Lower lobe of right lung (tissue), 2 donors: ENCODE measurements at regions not wholly inside any gene's neighbourhood (a gene's known extent, or its start where the extent isn't known, plus 50 kb on each side); places are given as distances from the start of the nearest gene placed in this dataset.

ENCODE experiments used
- ATAC-seq, 2 donors: fragments of 200-7000 bp; cut with Tn5 transposase; one replicate each; pipeline ENCODE4 v1.9.1; 2020 to 2022; ENCODE audit warnings: mild to moderate bottlenecking in 2 of 2, moderate library complexity in 2 of 2
- DNase-seq: peaks from one replicate; pipeline ENCODE4 v3.0.0-alpha.2; 2020
- H3K27ac ChIP-seq: fragments of 200-600 bp; one replicate; pipeline ENCODE4 v1.8.0; 2022
- H3K27me3 ChIP-seq: fragments of 200-600 bp; one replicate; pipeline ENCODE4 v1.8.0; 2022; ENCODE audit warnings: low read depth
- H3K36me3 ChIP-seq: fragments of 200-600 bp; one replicate; pipeline ENCODE4 v1.8.0; 2022; ENCODE audit warnings: mild to moderate bottlenecking
- H3K4me1 ChIP-seq: fragments of 200-600 bp; one replicate; pipeline ENCODE4 v1.8.0; 2022
- H3K4me3 ChIP-seq: fragments of 200-600 bp; one replicate; pipeline ENCODE4 v1.8.0; 2022; ENCODE audit warnings: mild to moderate bottlenecking
- H3K9me3 ChIP-seq: fragments of 200-600 bp; one replicate; pipeline ENCODE4 v1.8.0; 2022
- CTCF ChIP-seq: fragments of 200-600 bp; IDR thresholded peaks from one replicate; pipeline ENCODE4 v1.8.0; 2022; ENCODE audit warnings: antibody characterized with exemption, mild to moderate bottlenecking
- intact Hi-C: fragments of 100-400 bp; cut with DNase I; formaldehyde crosslinking; loops from one replicate; pipeline ENCODE4 v1.11.0; 2022
- donor health status: DM: no; HTN: yes; CAD: no; lungs with severe emphysema.

DNA sequence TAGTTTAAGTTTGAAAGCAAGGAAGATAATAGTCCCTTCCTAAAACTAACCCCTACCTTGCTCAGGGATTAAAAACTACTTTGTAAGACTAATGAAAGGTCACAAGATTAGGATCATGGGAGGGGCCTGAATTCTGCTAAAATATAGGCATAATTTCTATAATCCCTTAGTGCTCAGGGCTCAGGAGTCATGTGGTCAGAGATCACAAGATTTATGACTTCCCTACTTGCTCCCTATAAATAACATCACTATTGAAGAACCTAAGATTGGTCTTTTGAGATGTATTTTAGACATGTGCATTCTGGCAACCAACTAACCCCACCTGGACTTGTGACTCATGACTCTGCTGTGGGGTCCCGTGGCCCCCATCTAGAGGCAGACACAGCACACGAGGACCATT lies 81.1 kb downstream of the STMND1 start:
- ATAC-seq (no peak), DNase-seq (no peak)
- Histone ChIP-seq H3K27ac (no peak overlapping the region), H3K4me3 (no peak overlapping the region), H3K27me3 (no peaks in the 10 kb centered on the region), H3K9me3 (no peaks in the 10 kb centered on the region), H3K36me3 (no peaks in the 10 kb centered on the region), H3K4me1 (no peaks in the 10 kb centered on the region)
- intact Hi-C loops: no loop called here
- no peak for TF ChIP-seq CTCF

GRCh38 chr6:17186925-17187324 lies 85.1 kb downstream of the STMND1 start:
- Histone ChIP-seq H3K4me1 (no peaks in the 10 kb centered on the region), H3K36me3 (no peaks in the 10 kb centered on the region), H3K4me3 (no peak overlapping the region), H3K9me3 (no peaks in the 10 kb centered on the region), H3K27ac (no peak overlapping the region), H3K27me3 (no peaks in the 10 kb centered on the region)
- ATAC-seq (no peak), DNase-seq (no peak)
- intact Hi-C loops: no loop called here
- TF ChIP-seq CTCF: no peak

- Histone ChIP-seq H3K4me3 (no peak overlapping the region), H3K4me1 (no peaks in the 10 kb centered on the region), H3K36me3 (no peaks in the 10 kb centered on the region), H3K9me3 (no peaks in the 10 kb centered on the region), H3K27me3 (no peaks in the 10 kb centered on the region), H3K27ac (no peak overlapping the region)
- no peak for TF ChIP-seq CTCF
- DNase-seq: no peak
- ATAC-seq: no peak
- intact Hi-C loops: no loop called here
Measured at GRCh38 chr6:17193106-17193775, 87.9 kb upstream of the RBM24 start.

- H3K27ac ChIP-seq: no peak overlapping the region
- no peaks in the 10 kb centered on the region for H3K9me3 ChIP-seq
- TF ChIP-seq CTCF: no peak
- H3K4me3 ChIP-seq: no peak overlapping the region
- peaks cover 4% of the 10 kb centered on the region for H3K27me3 ChIP-seq
- no peaks in the 10 kb centered on the region for H3K4me1 ChIP-seq
- no peak for DNase-seq
- ATAC-seq: no peak
- H3K36me3 ChIP-seq: no peaks in the 10 kb centered on the region
- intact Hi-C loops: no loop called here
Measured at GRCh38 chr6:17197607-17198006, 83.6 kb upstream of the RBM24 start.

DNA sequence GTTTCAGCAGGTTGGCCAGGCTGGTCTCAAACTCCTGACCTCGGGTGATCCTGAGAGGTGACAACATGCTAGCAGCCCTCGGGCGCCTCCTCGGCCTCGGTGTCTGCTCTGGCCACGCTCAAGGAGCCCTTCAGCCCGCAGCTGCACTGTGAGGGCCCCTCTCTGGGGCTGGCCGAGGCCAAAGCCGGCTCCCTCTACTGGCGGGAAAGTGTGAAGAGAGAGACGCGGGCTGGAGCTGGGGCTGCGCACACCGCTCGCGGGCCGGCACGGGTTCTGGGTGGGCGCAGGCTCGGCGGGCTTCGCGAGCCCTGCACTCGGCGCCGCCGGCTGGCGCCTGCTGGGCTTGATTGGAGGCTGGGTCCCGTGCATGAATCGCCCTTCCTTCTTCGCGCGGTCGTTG lies 80.8 kb upstream of the RBM24 start:
- H3K36me3 ChIP-seq: no peaks in the 10 kb centered on the region

More for the DNA sequence above, 80.8 kb upstream of the RBM24 start:
- Histone ChIP-seq H3K9me3 (no peaks in the 10 kb centered on the region), H3K4me1 (no peaks in the 10 kb centered on the region), H3K4me3 (no peak overlapping the region), H3K27me3 (peaks cover 4% of the 10 kb centered on the region), H3K27ac (no peak overlapping the region)
- DNase-seq: no peak
- no peak for TF ChIP-seq CTCF
- intact Hi-C loops: no loop called here
- peak in 1 of 2 donors; percentile 23 for ATAC-seq
